ENCODE measurements at regions not wholly inside any gene's neighbourhood (a gene's known extent, or its start where the extent isn't known, plus 50 kb on each side); places are given as distances from the start of the nearest gene placed in this dataset.

GRCh38 chr2:217363470-217363869 is 503.6 kb upstream of the TNP1 start:
- TF ChIP-seq TARDBP (IDR thresholded peaks at IDR 0.05) (no peak), BHLHE40 (IDR thresholded peaks at IDR 0.05; ENCODE audit: borderline replicate concordance) (no peak), SUZ12 (IDR thresholded peaks at IDR 0.05) (no peak), L3MBTL2 (conservative IDR thresholded peaks at IDR 0.05) (no peak), FOXK2 (IDR thresholded peaks at IDR 0.05) (no peak), ZNF384 (IDR thresholded peaks at IDR 0.05) (no peak), ELF4 (IDR thresholded peaks at IDR 0.05) (no peak), ARNT (IDR thresholded peaks at IDR 0.05) (no peak), SP1 (IDR thresholded peaks at IDR 0.05) (no peak), HDGF (IDR thresholded peaks at IDR 0.05; ENCODE audit: borderline replicate concordance) (no peak)

Data from HEK293T (cell line).